Stimulated activated CD4-positive, alpha-beta T cell treated with anti-CD3 and anti-CD28 coated beads, Interleukin-4, amount 100 ng/mL, for 24 hours (primary cell): ENCODE measurements at regions not wholly inside any gene's neighbourhood (a gene's known extent, or its start where the extent isn't known, plus 50 kb on each side); places are given as distances from the start of the nearest gene placed in this dataset.
"Not testable (repeated sequence)": the region's sequence is repeated elsewhere in the genome, so short reads cannot be mapped to it uniquely, and the experiment has no call there.

ENCODE experiments used
- DNase-seq: peaks from one replicate; pipeline ENCODE4 v3.0.0-alpha.2; 2020

DNA sequence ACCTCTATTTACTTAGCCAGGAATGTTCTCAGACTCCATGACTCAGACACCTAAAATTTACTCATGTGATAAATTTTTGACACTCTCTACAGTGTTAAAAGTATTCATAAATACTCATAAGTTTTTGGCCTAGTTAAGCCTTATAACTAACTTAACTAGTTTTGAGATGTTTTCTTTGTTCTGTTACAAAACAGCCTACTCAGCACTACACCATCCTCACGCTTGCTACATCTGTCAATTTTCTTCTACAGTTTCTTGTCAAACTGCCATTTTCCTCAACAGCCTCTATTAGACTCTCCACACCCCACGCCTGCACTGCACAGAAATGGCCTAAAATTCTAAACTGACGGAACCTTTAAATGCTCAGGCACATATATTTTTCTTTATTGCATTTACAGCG, 195.5 kb downstream of the ANXA1 start:
- no peak for DNase-seq

DNA sequence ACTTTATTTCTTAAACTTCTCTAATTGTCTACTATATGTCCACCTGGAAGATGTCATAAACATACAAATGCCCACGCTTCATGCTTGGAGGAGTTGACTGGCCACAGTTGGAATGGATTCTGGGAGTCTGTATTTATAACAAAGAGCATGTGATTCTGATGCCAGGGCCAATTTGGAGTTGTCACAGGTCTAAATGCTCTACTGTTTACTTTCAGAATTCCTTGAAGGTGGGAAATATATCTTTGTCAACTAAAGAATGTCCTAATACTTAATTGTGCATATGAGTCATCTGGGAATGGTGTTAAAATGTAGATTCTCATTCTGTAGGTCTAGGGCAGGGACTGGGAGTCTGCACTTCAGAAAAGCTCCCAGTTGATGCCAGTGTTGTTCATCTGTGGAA, 196.1 kb downstream of the ANXA1 start:
- DNase-seq = no peak

DNA sequence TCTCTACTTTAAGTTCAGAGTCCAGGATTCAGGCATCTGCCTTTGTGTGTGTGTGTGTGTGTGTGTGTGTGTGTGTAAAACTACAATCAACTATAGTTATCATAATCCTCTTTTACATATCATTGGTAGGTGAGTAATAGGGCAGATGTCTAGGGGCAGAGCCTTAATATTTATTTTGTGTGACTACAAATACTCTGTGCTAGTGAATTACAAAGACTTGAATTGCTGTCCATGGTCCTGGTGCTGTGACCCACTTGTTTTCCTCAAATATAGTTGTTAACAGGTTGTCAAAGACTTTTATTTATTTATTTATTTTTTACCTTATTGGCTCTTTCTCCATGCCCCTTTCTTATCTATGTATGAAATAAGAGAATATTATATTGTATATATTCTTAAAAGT, 196.8 kb downstream of the ANXA1 start:
- DNase-seq = no peak

DNA sequence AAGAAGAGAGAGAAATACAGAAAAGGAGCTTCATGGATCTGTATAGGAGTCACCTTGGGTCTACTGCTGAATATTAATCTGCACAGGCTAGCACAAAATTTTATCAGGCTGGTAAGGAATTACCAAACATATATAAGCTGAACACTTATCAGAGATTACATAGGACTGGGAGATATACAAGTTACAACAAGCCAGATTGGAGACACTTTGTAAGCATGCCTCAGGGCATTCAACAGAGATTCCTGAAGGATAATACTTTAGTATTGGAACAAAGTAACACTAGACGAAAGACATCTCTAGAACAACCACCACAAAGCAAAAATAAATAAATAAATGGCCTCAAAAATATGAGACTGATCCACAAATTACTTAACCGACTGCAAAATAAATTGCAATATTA, 197.8 kb downstream of the ANXA1 start:
- no peak for DNase-seq

DNA sequence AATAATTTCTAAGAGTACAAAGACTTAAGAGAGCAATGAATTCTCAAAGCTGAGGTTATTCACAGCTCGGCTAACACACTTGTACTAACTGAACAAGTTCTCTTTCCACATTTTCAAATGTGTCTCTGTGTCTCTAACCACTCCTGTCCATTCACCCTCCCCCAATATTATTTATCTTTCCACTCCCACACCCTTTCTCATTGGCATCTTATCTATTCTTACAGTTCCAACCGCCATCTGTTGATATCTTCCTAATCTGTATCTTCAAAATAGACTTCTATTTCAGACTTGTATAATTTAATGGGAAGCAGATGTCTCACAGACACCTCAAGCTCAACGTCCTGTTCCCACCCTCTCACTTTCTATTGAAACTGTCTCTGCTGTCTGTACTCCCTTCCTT, 205.9 kb downstream of the ANXA1 start:
- no peak for DNase-seq

DNA sequence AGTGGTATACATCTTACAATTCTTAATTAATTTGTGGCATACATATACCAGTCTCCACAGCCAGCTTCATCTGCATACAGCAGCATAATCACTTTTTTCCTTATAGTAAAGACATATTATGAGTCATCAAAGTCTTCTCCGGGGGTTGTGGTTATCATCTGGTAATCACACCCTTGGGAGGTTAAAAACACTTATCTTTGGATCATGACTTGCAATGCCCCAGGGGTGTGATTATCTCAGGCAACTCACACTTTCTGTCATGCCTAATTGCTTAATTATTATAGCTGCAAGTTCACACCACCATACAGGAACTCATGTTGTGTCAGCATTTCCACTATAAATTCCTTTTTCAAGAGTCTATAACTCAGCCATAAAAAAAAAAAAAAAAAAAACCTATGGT, 218.4 kb downstream of the ANXA1 start:
- DNase-seq = no peak

DNA sequence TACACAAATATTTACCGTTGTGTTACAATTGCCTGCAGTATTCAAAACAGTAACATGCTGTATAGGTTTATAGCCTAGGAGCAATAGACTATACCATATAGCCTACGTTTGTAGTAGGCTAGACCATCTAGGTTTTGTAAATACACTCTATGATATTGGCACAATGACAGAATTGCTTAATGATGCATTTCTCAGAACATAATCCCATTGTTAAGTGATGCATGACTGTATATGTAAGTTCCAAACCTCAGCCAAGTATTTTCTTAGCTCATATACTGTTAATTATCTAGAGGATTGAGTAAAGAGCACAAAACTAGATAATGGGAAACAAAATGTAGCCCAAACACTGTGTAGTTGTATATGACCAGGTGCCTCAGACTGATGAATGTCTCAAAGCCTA, 220.1 kb downstream of the ANXA1 start:
- DNase-seq = no peak

DNA sequence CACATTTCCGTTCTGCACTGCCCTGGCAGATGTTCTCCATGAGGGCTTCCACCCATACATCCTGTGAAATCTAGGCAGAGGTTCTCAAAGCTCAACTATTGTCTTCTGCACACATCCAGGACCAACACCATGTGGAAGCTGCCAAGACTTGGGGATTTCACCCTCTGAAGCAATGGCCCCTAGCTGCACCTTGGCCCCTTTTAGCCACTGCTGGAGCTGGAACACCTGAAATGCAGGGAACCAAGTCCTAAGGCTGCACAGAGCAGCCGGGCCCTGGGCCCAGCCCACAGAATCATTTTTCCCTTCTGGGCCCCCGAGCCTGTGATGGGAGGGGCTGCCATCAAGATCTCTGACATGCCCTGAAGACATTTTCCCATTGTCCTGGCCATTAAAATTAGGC, 228.7 kb downstream of the ANXA1 start:
- no peak for DNase-seq

DNA sequence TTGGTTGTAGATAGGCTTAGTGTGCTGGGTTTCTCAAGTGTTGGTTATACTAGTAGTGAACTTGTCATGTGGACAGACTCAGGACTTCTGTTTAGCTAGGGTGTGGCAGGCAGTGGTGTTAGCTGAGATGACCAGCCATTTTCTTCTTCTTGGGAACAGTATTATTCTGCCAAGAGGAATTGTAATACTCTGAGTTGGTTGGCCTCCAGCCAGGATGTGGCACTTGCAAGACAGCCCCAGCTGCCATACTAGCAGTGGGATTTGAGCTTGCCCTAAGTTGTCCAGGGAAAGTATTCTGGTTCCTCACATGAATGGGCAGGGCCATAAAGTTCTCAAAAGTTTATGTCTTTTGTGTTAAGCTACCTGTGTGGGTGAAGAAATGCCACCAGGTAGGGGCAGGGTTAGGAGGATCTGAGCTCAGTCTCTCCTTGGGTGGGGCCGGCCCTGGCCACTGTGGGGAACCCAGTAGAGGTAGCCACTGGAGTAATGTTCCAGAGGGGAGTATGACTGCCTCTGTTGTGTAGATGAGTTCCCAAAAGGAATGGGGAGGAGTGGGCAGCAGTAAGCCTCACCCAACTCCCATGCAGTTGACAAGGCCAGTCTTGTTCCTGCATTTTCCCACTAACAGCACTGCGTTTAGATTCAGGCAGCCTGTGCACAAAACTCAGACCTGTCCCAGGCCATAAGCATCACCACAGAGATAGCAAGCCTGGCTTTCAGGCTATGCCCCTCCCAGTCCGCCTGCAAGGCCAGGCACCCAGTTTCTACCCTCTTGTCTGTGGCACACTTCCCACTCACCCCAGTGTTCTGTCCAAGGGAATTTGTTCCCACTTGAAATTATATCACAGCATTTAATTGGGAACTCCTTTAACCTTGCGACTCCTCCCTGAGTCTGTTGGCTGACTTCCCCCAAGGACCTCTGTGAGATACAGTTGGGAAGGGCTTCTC, 250.7 kb downstream of the ANXA1 start:
- DNase-seq = no peak

DNA sequence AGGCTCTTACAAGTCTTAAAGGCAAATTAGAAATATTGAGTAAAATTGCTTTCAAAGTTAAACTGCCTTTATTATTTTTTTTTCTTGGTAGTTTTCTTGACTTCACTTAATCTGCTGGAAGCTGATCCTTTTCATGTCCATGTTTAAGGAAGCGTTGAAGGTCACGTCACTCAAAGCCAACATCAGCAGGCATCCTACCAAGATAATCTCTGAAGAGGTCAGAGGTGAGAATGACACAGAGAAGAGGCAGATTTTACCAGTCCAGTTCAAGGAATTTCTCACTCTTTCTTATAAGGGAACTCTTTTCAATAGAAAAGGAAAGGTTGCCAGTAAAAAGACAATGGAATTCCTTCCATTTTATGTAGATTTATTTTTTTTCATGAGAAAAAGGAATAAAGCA, 259.8 kb downstream of the ANXA1 start:
- no peak for DNase-seq

DNA sequence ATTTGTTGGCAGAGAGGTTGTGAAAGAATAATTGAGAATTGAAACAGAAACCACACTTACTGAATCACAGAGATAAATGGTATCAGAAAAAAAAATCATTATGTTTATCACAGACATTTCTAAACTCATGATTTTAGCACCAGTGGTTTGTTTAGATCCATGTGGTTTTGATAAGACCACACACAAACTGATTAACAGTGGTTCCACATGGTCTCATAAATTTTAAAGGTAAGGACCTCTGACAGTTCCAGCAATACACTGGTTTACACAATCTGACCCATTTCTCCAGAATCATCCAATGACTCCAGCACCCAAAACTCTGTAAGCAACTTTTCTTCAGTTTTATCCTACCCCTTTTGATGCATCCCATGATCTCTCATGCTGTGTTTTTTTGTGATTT, 261.2 kb downstream of the ANXA1 start:
- no peak for DNase-seq

DNA sequence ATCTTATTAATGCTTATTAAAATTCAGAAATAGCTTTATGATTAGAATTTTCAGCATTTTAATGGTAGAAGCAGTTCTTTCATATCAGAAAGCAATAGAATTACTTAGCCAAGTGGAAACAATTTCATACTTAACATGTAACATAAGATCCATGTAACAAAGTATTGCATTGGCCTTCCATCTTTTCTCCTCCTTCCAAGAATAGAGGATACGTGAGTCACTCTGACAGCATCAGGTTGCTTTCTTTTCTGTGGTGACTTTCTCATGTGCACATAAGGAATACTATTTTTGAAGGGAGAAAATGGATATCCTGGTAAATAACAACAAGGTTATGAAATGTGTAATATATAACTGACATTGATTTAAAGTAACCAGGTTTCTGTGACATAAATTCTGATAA, 272.2 kb downstream of the ANXA1 start:
- DNase-seq = no peak

DNA sequence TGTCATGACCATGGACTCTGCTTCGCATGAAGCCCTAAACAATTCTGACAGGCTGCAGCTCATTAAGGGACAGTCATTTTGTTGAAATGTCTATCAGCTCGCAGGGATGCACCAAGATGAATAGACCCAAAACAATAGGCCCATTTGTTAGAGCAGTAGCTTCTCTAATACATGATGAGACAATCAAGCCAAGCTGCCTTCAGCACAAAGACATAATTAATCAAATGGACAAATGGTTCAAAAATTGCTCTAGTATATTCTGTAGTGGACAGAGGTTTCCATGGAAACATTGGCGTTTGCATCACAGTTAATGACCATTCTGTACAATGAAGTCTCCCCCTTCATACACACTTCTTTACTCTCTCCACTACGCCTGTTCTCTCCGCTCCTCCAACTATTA, 274.6 kb downstream of the ANXA1 start:
- no peak for DNase-seq

DNA sequence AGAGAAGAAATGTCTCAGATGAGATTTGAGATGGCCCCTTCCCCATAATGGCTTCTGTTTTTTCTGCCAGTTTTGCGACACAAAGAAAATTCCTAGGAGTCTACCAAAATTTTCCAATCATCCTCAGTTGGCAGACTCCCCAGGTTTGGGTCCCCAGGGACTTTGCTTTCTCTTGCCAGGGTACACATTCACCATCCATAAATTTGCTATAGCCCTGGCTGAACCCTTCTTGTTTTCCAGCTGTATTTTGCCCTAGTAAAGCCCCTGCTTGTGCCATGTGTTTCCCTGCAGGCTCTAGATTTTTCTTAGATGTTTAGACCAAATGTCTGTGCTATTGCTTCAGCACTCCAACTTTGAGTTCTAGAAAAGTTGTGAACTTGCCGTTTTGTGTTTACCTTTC, 283.2 kb downstream of the ANXA1 start:
- no peak for DNase-seq

DNA sequence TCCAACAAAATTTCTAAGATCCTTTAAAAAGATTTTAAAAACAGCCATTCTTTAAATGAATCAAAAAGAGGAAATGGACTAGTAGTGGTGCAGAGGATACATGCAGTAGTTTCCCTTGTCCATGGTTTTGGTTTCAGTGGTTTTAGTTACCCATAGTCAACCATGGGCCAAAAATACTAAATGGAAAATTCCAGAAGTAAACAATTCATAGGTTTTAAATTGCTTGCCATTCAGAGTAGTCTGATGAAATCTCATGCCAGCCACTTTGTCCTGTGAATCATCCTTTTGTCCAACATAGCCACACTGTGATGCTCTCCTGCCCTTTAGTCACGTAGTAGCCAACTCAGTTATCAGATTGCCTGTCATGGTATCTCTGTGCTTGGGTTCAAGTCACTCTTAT, 286.1 kb downstream of the ANXA1 start:
- DNase-seq = no peak

DNA sequence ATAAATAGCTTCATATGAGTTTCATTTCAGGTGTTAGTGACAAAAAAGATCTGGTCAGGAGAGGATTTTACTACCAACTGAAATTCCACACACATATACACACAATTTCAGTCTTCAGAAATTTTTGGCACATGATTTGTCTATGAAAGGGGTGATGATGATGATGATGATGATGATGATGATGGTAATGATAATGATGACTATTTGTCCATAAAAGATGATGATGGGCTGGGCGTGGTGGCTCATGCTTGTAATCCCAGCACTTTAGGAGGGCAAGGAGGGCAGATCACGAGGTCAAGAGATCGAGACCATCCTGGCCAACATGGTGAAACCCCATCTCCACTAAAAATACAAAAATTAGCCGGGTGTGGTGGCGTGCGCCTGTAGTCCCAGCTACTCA, 288.2 kb downstream of the ANXA1 start:
- DNase-seq = not testable (repeated sequence)

DNA sequence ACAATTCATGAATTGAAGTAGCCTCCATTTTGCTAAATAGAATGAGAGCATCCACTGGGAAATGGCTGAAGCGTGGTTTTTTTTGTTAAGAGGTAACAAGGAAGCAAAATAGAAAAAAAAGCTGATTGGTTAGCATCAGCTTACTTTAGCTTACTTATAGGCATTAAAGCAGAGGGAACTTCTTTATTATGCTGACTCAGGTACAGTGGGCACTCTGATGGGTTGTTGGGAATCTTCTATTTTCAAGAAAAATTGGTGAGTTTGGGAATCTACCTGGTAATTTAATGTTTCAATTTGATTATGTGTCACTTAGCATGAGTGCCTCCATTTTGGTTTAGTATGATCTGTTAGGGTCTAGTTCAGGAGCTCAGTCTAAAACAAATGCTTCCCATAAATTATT, 289.6 kb downstream of the ANXA1 start:
- no peak for DNase-seq

DNA sequence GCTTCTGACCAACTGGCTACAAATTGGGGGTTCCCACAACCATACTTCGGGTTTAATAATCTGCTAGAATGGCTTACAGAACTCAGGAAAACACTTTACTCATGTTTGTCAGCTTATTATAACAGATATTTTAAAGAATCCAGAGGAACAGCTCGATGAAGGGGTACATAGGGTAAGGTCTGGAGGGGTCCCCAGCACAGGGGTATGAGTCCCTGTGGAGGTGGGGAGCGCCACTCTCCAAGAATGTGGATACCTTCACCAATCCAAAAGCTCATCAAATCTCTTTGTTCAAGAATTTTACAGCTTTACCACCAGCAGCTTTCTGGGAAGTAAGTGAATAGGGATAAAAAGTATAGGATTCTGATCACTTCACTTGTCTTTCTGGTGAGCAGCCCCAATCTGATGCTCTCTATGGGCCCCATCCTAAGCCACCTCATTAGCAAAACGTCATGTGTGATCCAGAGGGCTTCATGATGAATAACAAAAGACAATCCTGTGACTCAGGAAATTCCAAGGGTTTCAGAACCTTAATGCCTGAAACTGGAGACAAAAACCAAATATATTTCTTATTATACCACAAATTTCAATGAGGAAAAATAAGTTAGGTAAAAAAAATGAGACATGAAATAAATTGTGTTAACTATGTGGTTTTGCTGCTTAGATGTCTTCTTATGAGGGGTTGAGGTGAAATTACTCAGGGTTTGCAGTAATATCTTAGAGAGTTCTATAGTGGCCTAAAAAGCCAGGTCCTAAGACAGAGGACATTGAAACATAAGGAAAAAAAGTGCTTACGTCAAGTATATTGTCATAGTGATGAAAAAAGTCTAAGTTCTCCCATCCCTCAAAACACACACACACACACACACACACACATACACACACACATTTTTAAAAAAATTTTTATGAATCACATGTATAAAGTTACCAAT, 290.5 kb downstream of the ANXA1 start:
- DNase-seq = no peak

DNA sequence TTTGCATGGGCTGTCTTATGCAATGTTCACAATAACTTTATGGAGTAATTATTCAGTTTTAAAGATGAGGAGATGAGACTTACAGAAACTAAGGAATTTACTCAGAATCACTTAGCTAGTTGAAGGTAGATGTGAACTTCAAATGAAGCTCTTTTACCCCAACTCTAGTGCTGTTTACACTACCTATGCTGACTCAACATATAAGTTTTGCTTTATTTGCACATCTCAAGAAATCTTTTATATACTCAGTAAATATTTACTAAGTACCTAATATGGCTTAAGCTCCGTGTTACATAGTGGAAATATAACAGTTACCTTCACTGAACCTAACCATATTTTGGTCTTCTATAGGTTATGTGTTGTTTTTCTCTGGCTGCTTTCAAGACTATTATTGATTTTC, 293.2 kb downstream of the ANXA1 start:
- no peak for DNase-seq

DNA sequence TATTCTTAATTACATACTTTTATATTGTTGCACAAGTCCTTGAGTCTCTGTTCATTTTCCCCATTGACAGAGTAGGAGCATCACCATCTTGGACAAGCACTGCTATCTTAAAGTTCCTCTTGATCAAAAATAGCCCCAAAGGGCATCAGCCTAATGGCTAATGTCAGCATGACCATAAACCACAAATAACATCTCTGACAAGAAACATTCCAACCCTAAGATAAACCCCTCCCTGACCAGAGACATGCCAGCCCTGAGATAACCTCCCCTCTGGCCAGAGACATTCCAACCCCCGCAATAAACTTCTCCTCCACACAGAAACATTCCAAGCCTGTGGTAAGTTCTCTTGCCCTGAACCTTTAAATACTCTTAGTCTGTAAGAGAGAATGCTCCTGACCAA, 293.7 kb downstream of the ANXA1 start:
- DNase-seq = not testable (repeated sequence)

DNA sequence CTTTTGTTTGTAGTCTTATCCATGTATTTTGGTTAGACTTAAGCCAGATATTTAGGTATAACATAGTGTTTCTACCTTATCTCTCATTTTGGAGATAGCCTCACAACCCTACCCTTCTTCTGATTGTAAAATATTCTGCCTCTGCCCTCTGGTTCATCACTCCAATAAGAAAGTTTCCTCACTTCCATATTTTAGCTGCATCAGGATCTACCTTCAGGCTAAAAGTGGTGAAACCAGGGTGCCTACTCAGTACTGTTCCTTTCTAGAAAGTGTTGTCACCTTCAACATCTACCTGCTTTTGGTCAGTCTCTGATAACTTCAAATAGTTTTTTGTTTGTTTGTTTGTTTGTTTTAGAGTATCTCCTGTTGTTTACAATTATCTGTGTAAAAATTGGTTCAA, 294.6 kb downstream of the ANXA1 start:
- DNase-seq = no peak

DNA sequence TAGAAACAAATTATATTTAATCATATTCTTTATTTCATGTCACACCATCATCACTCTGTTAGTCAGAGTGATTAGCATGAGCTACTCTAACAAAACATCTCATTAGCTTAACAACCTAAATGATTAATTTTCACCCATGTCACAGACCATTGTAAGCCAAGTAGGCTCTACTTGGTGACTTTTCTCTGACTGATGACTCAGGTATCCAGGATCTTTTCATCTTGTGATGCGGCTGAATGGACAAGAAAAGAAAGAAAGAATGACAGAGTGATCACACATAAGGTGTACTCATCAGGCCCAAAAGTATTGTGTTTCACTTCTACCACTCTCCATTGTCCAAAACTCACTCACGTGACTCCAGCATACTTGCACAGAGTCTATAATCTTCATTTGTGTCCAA, 299.3 kb downstream of the ANXA1 start:
- no peak for DNase-seq

DNA sequence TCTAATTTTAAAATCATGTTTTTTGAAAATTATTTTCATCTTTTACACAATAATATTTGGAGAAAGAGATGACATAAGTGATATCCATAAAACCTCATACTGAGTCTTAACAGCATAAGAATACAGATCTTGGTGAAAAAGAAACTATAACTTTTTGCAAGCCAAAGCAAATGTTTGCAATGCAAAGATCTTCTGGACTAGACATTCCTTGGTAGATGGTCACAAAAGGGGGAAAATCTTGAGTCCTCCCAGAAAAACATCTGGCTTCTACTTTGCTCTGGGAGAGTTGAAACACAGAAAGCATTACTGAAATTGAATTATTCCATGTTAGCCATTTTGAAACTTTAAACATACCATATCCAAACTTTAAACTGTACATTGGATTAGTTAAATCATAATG, 308.2 kb downstream of the ANXA1 start:
- DNase-seq = no peak

DNA sequence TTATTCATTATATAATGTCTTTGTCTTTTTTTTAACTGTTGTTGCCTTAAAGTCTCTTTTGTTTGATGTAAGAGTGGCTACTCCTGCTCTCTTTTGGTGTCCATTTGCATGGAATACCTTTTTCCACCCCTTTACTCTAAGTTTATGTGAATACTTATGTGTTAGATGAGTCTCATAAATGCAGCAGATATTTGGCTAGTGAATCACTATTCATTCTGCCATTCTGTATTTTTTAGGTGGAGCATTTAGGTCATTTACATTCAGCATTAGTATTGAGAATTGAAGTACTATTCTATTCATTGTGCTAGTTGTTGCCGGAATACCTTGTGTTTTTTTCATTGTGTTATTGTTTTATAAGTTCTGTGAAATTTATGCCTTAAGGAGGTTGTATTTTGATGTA, 317.1 kb downstream of the ANXA1 start:
- DNase-seq = no peak
